Chondrocyte (in vitro differentiated cells): ENCODE measurements at regions not wholly inside any gene's neighbourhood (a gene's known extent, or its start where the extent isn't known, plus 50 kb on each side); places are given as distances from the start of the nearest gene placed in this dataset.

Experiments used
- DNase-seq: peaks from one replicate; pipeline ENCODE4 v3.0.0; 2021; ENCODE audit warnings: mixed read lengths, low spot score
- H3K27ac Mint-ChIP-seq: one replicate; pipeline ENCODE4 v1.8.0; 2021; ENCODE audit warnings: mild to moderate bottlenecking, moderate library complexity, mixed read lengths; ENCODE audit not compliant: unreplicated experiment
- H3K27me3 Mint-ChIP-seq: 2 replicates; pipeline ENCODE4 v1.8.0; 2021; ENCODE audit warnings: low read depth, mixed read lengths
- H3K36me3 Mint-ChIP-seq: 2 replicates; pipeline ENCODE4 v1.8.0; 2021; ENCODE audit warnings: low read depth, mixed read lengths
- H3K4me1 Mint-ChIP-seq: 2 replicates; pipeline ENCODE4 v1.8.0; 2021; ENCODE audit warnings: low read depth, mild to moderate bottlenecking, mixed read lengths
- H3K4me3 Mint-ChIP-seq: one replicate; pipeline ENCODE4 v1.8.0; 2021; ENCODE audit warnings: mild to moderate bottlenecking, moderate library complexity, mixed read lengths; ENCODE audit not compliant: unreplicated experiment
- H3K9me3 Mint-ChIP-seq: 2 replicates; pipeline ENCODE4 v1.8.0; 2021; ENCODE audit warnings: low read depth, mixed read lengths
- CTCF ChIP-seq: fragments of 200-600 bp; sonication (generic); IDR thresholded peaks from 2 replicates; pipeline ENCODE4 v1.5.0; 2021; ENCODE audit warnings: antibody characterized with exemption, mild to moderate bottlenecking, moderate library complexity

GRCh38 chr1:204760757-204761156 lies 75.2 kb upstream of the LRRN2 start:
- TF ChIP-seq CTCF = no peak
- H3K27me3 Mint-ChIP-seq = peaks cover 27% of the 10 kb centered on the region
- H3K4me1 Mint-ChIP-seq = peaks cover 6% of the 10 kb centered on the region
- no peak overlapping the region for H3K27ac Mint-ChIP-seq
- peaks cover 6% of the 10 kb centered on the region for H3K9me3 Mint-ChIP-seq
- H3K36me3 Mint-ChIP-seq = no peaks in the 10 kb centered on the region
- DNase-seq = no peak
- no peak overlapping the region for H3K4me3 Mint-ChIP-seq

GRCh38 chr1:204763773-204764427 lies 78.4 kb upstream of the LRRN2 start:
- no peak overlapping the region for H3K27ac Mint-ChIP-seq

GRCh38 chr1:204769997-204770396 lies 84.5 kb upstream of the LRRN2 start:
- Mint-ChIP-seq H3K36me3 (no peaks in the 10 kb centered on the region), H3K27me3 (peaks cover 76% of the 10 kb centered on the region), H3K4me3 (no peak overlapping the region), H3K4me1 (no peaks in the 10 kb centered on the region), H3K27ac (no peak overlapping the region), H3K9me3 (no peaks in the 10 kb centered on the region)
- DNase-seq = no peak
- TF ChIP-seq CTCF = no peak

More at GRCh38 chr1:204763773-204764427, 78.4 kb upstream of the LRRN2 start:
- no peaks in the 10 kb centered on the region for H3K36me3 Mint-ChIP-seq
- TF ChIP-seq CTCF = peak; percentile 85
- peaks cover 6% of the 10 kb centered on the region for H3K9me3 Mint-ChIP-seq
- H3K4me1 Mint-ChIP-seq = peaks cover 6% of the 10 kb centered on the region
- no peak for DNase-seq
- H3K4me3 Mint-ChIP-seq = no peak overlapping the region
- H3K27me3 Mint-ChIP-seq = peaks cover 39% of the 10 kb centered on the region

GRCh38 chr1:204771358-204771757 lies 85.8 kb upstream of the LRRN2 start:
- H3K9me3 Mint-ChIP-seq = no peaks in the 10 kb centered on the region
- H3K36me3 Mint-ChIP-seq = no peaks in the 10 kb centered on the region
- H3K27me3 Mint-ChIP-seq = peaks cover 71% of the 10 kb centered on the region
- H3K4me3 Mint-ChIP-seq = no peak overlapping the region
- no peak overlapping the region for H3K27ac Mint-ChIP-seq
- no peak for TF ChIP-seq CTCF
- no peaks in the 10 kb centered on the region for H3K4me1 Mint-ChIP-seq
- DNase-seq = no peak

- Mint-ChIP-seq H3K27me3 (peaks cover 62% of the 10 kb centered on the region), H3K9me3 (no peaks in the 10 kb centered on the region), H3K36me3 (no peaks in the 10 kb centered on the region), H3K4me1 (no peaks in the 10 kb centered on the region), H3K4me3 (no peak overlapping the region), H3K27ac (no peak overlapping the region)
- no peak for TF ChIP-seq CTCF
- DNase-seq = no peak
Observed at GRCh38 chr1:204773246-204773645, 87.7 kb upstream of the LRRN2 start.
